Adrenal gland (tissue), 9 donors: ENCODE measurements at regions not wholly inside any gene's neighbourhood (a gene's known extent, or its start where the extent isn't known, plus 50 kb on each side); places are given as distances from the start of the nearest gene placed in this dataset.

Source experiments
- DNase-seq, 7 donors: peaks; one replicate each; pipeline ENCODE4 v3.0.0-alpha.2; 2019 to 2020
- H3K27ac ChIP-seq, 5 donors: fragments of 200-600 bp; sonication (generic) in 4 of 5; 1 replicate in 3 of 5; 2 replicates in 2 of 5; pipeline versions ENCODE4 v1.5.1 to v1.8.0; 2016 to 2020; ENCODE audit warnings: mild to moderate bottlenecking in 1 of 5
- H3K27me3 ChIP-seq: fragments of 200-600 bp; 2 replicates; pipeline ENCODE4 v1.8.0; 2021
- H3K36me3 ChIP-seq, 2 donors: fragments of 200-600 bp; replicated peaks in 1 of 2; 1 replicate in 1 of 2; 2 replicates in 1 of 2; pipeline versions ENCODE4 v1.5.1 to v1.8.0; 2018 to 2022
- H3K4me1 ChIP-seq, 2 donors: fragments of 200-600 bp; replicated peaks in 1 of 2; 1 replicate in 1 of 2; 2 replicates in 1 of 2; pipeline versions ENCODE4 v1.5.1 to v1.8.0; 2018 to 2021
- H3K4me3 ChIP-seq, 4 donors: fragments of 200-600 bp; sonication (generic) in 3 of 4; one replicate each; pipeline ENCODE4 v1.5.1; 2016 to 2018
- H3K9me3 ChIP-seq, 3 donors: fragments of 200-600 bp; sonication (generic) in 1 of 3; replicated peaks in 1 of 3; 1 replicate in 2 of 3; 2 replicates in 1 of 3; pipeline versions ENCODE4 v1.5.1 to v1.8.0; 2016 to 2021
- POLR2A ChIP-seq, 2 donors: fragments of 450-650 bp; IDR thresholded peaks; one replicate each; pipeline ENCODE4 v1.6.1; 2017; ENCODE audit warnings: antibody characterized with exemption in 2 of 2, mild to moderate bottlenecking in 2 of 2, moderate library complexity in 1 of 2
- WGBS, 4 donors: extraction: QIAGEN DNeasy Blood & Tissue Kit in 2 of 4; methylation state at CpG; one replicate each; pipeline versions ENCODE4 v1.1.5 to v1.1.7; 2013 to 2017; 5-methylcytosine and 5-hydroxymethylcytosine counted together
- intact Hi-C, 2 donors: fragments of 100-400 bp; cut with DNase I; formaldehyde crosslinking; loops; one replicate each; pipeline versions ENCODE4 v1.14.1 to v1.15.0; 2022 to 2023
- TF ChIP-seq, protein P1 (sequence below), 6 experiments: fragments of 450-650 bp in 4 of 6; fragments of 200-600 bp in 2 of 6; sonication (generic) in 1 of 6; IDR thresholded peaks; 1 replicate in 5 of 6; 2 replicates in 1 of 6; pipeline versions ENCODE4 v1.5.1 to v1.8.0; 2016 to 2021; ENCODE audit warnings: antibody characterized with exemption in 6 of 6, mild to moderate bottlenecking in 2 of 6, moderate library complexity in 1 of 6
- donor health status: healthy with polysubstance abuse.
- donor health status: Bipolar disorder and iron deficiency.
- donor health status: DM: yes; HTN: yes; CAD: no.
- donor health status: DM: no; HTN: no; CAD: no.
- donor health status: DM: no; HTN: no; CAD: no.

DNA sequence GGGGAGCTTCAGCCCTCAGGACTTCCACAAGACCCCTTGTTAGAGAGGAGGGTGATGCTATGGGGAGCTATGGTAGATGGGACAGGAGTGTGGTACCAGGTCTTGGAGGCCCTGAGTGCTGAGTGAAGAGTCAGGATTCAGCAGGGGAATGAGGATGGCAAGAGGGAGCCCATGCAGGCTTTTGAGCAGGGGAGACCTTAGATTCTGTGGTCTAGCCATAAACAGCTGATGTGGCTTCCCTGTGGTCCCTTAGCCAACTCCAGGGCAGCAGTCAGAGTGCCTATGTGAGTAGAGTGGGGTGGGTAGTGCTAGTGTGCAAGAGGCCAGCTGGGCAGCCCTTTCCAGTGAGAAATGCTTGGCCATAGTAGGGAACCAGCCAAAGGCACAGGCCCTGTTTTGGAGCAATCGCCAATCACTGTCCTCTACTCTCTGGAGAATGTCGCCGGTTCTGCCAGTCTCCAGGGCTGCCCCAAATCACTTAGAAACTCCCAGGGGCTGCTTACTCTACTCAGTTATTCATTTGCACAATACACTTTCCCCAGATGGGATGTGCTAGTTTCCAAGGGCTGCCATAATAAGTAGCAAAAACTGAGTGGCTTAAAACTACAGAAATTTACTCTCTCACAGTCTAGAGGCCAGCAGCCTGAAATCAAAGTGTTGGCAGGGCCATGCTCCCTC lies 310.5 kb downstream of the SMAD2 start:
- WGBS, 4 donors = 86 to 87% methylated on average over 3 of the region's 3 CpGs; no CpG with 5 or more reads in 2 of the 4 donors
- TF ChIP-seq POLR2A (IDR thresholded peaks at IDR 0.05) = no peak
- TF ChIP-seq, protein P1, sequence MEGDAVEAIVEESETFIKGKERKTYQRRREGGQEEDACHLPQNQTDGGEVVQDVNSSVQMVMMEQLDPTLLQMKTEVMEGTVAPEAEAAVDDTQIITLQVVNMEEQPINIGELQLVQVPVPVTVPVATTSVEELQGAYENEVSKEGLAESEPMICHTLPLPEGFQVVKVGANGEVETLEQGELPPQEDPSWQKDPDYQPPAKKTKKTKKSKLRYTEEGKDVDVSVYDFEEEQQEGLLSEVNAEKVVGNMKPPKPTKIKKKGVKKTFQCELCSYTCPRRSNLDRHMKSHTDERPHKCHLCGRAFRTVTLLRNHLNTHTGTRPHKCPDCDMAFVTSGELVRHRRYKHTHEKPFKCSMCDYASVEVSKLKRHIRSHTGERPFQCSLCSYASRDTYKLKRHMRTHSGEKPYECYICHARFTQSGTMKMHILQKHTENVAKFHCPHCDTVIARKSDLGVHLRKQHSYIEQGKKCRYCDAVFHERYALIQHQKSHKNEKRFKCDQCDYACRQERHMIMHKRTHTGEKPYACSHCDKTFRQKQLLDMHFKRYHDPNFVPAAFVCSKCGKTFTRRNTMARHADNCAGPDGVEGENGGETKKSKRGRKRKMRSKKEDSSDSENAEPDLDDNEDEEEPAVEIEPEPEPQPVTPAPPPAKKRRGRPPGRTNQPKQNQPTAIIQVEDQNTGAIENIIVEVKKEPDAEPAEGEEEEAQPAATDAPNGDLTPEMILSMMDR (IDR thresholded peaks at IDR 0.05) = no peak
- DNase-seq = no peak
- Histone ChIP-seq H3K4me1 (no peaks in the 10 kb centered on the region), H3K9me3 (no peaks in the 10 kb centered on the region), H3K36me3 (no peaks in the 10 kb centered on the region), H3K27me3 (no peaks in the 10 kb centered on the region), H3K4me3 (no peak overlapping the region), H3K27ac (no peak overlapping the region)
- intact Hi-C loops = no loop called here

DNA sequence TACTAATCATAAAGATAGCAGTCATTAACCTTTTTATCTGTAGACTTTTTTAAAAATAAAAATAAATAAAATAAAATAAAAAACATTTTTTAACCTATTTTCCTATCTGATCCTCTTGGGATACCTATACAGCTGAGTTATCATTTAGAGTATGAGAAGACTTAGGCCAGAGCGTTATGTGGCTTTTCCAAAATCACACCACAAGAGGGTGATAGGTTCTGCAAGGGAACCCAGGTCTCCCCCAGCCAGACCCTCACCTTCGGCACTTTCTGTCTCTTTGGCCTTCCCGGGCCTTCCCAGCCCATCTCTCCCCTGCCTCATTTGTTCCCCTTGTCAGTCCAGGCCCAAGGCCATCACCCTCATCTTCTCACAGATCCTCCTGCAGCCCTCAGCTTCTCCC lies 311.7 kb downstream of the SMAD2 start:
- TF ChIP-seq, protein P1 (IDR thresholded peaks at IDR 0.05) = no peak
- TF ChIP-seq POLR2A (IDR thresholded peaks at IDR 0.05) = no peak
- Histone ChIP-seq H3K9me3 (no peaks in the 10 kb centered on the region), H3K27me3 (no peaks in the 10 kb centered on the region), H3K36me3 (no peaks in the 10 kb centered on the region), H3K4me1 (no peaks in the 10 kb centered on the region), H3K4me3 (no peak overlapping the region), H3K27ac (no peak overlapping the region)
- intact Hi-C loops = no loop called here
- WGBS, 4 donors = 79 to 100% (median 91%) methylated on average over 3 of the region's 3 CpGs
- no peak for DNase-seq

DNA sequence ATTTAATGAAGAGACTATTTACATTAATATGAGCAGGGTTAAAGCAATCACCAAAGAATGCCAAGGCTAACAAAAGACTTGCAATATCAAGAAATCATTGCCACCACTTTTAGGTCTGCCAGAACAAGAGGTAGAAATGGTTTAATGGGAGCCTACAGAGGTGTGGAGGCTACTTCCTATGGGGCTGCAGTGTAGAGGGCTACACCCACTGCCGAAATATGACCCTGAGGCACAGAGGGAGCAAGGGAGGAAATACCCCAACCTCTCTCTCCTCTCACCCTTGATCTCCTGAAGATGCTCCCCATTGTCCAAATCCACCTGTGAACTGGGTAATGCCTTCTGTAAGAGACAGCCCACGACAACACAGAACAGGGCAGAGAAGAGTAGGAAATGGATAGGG lies 315.4 kb downstream of the SMAD2 start:
- Histone ChIP-seq H3K9me3 (no peaks in the 10 kb centered on the region), H3K27me3 (no peaks in the 10 kb centered on the region), H3K4me1 (no peaks in the 10 kb centered on the region), H3K27ac (no peak overlapping the region), H3K36me3 (no peaks in the 10 kb centered on the region), H3K4me3 (no peak overlapping the region)
- intact Hi-C loops = no loop called here
- 70 to 89% (median 83%) methylated on average over 2 of the region's 2 CpGs for WGBS, 4 donors
- no peak for DNase-seq
- no peak for TF ChIP-seq POLR2A (IDR thresholded peaks at IDR 0.05)
- TF ChIP-seq, protein P1 (IDR thresholded peaks at IDR 0.05) = no peak

DNA sequence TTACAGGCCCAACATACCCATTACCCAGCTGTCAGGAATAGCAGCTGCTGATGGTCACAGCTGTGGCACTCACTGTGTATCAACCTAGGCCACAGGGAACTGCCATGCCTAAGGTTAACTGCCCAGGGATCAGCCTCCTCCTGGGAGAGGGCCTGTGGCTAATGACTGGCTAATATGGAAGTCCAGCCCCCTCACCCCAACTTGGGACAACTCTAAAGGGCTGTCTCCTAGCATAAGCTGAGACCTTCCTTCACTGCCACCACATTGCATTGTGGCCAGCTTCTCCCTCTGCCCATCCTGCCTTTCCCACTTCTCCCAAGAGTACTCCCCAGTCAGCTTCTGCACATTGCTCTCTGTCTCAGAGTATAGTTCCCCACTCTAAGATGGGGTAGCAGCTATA lies 316.5 kb downstream of the SMAD2 start:
- intact Hi-C loops = no loop called here
- H3K27me3 ChIP-seq = peaks cover under 1% of the 10 kb centered on the region
- no peaks in the 10 kb centered on the region for H3K9me3 ChIP-seq
- H3K4me1 ChIP-seq = no peaks in the 10 kb centered on the region
- H3K27ac ChIP-seq = no peak overlapping the region
- H3K4me3 ChIP-seq = no peak overlapping the region
- DNase-seq = no peak
- TF ChIP-seq, protein P1 (IDR thresholded peaks at IDR 0.05) = no peak
- TF ChIP-seq POLR2A (IDR thresholded peaks at IDR 0.05) = no peak
- H3K36me3 ChIP-seq = no peaks in the 10 kb centered on the region
